ENCODE measurements at regions not wholly inside any gene's neighbourhood (a gene's known extent, or its start where the extent isn't known, plus 50 kb on each side); places are given as distances from the start of the nearest gene placed in this dataset.

DNA sequence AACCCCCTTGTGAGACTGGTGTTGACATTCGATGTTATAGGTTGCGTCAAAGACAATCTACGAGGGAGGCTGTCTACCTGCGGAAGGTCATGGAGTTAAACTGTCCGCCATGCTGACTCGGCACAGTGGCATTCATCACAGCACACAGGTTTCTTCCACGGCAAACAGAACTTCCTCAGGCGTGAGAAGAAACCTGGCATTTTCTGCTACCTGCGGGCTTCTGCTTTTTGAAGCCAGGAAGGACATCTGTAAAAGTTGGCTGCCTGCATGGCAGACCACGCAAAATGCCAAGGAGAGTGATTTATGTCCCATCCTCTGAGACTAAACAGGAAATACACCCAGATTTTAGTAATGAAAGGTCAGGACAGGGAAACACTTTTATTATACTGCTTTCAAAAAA lies 809.8 kb upstream of the NUDT12 start:
- CTCF ChIA-PET, result interaction anchor here (0.8 kb wide), 1 partner anchor 9 kb away, joined by 3 read pairs; no protein-coding TSS in a partner anchor
- TF ChIP-seq, protein P1, sequence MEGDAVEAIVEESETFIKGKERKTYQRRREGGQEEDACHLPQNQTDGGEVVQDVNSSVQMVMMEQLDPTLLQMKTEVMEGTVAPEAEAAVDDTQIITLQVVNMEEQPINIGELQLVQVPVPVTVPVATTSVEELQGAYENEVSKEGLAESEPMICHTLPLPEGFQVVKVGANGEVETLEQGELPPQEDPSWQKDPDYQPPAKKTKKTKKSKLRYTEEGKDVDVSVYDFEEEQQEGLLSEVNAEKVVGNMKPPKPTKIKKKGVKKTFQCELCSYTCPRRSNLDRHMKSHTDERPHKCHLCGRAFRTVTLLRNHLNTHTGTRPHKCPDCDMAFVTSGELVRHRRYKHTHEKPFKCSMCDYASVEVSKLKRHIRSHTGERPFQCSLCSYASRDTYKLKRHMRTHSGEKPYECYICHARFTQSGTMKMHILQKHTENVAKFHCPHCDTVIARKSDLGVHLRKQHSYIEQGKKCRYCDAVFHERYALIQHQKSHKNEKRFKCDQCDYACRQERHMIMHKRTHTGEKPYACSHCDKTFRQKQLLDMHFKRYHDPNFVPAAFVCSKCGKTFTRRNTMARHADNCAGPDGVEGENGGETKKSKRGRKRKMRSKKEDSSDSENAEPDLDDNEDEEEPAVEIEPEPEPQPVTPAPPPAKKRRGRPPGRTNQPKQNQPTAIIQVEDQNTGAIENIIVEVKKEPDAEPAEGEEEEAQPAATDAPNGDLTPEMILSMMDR (IDR thresholded peaks at IDR 0.05; ENCODE audit: unreplicated experiment), result no peak
- H3K9me3 Mint-ChIP-seq (ENCODE audit: low read depth, unreplicated experiment), result no peaks in the 10 kb centered on the region
- H3K36me3 Mint-ChIP-seq (ENCODE audit: insufficient read depth, unreplicated experiment), result no peaks in the 10 kb centered on the region
- no peak overlapping the region for H3K27ac Mint-ChIP-seq (ENCODE audit: unreplicated experiment)
- intact Hi-C loops (cut with micrococcal nuclease; ENCODE audit: unreplicated experiment), result no loop called here
- no peak overlapping the region for H3K4me3 Mint-ChIP-seq (ENCODE audit: low read depth, unreplicated experiment)
- no peak for DNase-seq
- H3K27me3 Mint-ChIP-seq (ENCODE audit: unreplicated experiment), result no peaks in the 10 kb centered on the region
- H3K4me1 Mint-ChIP-seq (ENCODE audit: low read depth, unreplicated experiment), result no peaks in the 10 kb centered on the region
- no TSS peak for BruUV-seq (replicated peaks)

- Mint-ChIP-seq H3K27ac (ENCODE audit: unreplicated experiment) (no peak overlapping the region), H3K4me1 (ENCODE audit: low read depth, unreplicated experiment) (no peaks in the 10 kb centered on the region), H3K9me3 (ENCODE audit: low read depth, unreplicated experiment) (no peaks in the 10 kb centered on the region), H3K27me3 (ENCODE audit: unreplicated experiment) (no peaks in the 10 kb centered on the region), H3K4me3 (ENCODE audit: low read depth, unreplicated experiment) (no peak overlapping the region), H3K36me3 (ENCODE audit: insufficient read depth, unreplicated experiment) (no peaks in the 10 kb centered on the region)
- DNase-seq, result no peak
- TF ChIP-seq, protein P1 (IDR thresholded peaks at IDR 0.05; ENCODE audit: unreplicated experiment), result no peak
- BruUV-seq (replicated peaks), result no TSS peak
- CTCF ChIA-PET, result interaction anchor here (0.5 to 0.6 kb wide), 2 partner anchors 28 to 1513 kb away, joined by 3 to 5 read pairs; no protein-coding TSS in a partner anchor
- intact Hi-C loops (cut with micrococcal nuclease; ENCODE audit: unreplicated experiment), result no loop called here
Measured at GRCh38 chr5:104370523-104370922, 807.9 kb upstream of the NUDT12 start.

DNA sequence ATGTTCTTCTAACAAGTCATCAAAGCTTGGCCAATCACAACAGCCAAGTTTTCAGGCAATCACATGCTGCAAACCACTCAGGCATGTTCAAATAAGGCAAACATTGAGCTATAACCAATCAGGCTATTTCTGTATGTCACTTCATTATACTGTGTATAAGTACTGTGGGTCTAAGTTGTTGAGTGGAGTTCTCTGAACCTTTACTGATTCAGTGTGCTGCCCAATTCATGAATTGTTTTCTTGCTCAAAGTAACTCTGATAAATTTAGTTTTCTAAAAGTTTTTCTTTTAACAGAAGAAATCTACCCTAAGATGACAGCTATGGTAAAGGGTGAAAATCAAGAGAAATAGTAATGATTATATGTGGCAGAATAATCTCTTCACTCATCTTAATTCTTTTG lies 805.4 kb upstream of the NUDT12 start:
- CTCF ChIA-PET, result no interaction called here
- H3K36me3 Mint-ChIP-seq (ENCODE audit: insufficient read depth, unreplicated experiment), result no peaks in the 10 kb centered on the region
- intact Hi-C loops (cut with micrococcal nuclease; ENCODE audit: unreplicated experiment), result no loop called here
- TF ChIP-seq, protein P1 (IDR thresholded peaks at IDR 0.05; ENCODE audit: unreplicated experiment), result no peak
- no TSS peak for BruUV-seq (replicated peaks)
- H3K9me3 Mint-ChIP-seq (ENCODE audit: low read depth, unreplicated experiment), result no peaks in the 10 kb centered on the region
- no peaks in the 10 kb centered on the region for H3K27me3 Mint-ChIP-seq (ENCODE audit: unreplicated experiment)
- no peak overlapping the region for H3K27ac Mint-ChIP-seq (ENCODE audit: unreplicated experiment)
- H3K4me3 Mint-ChIP-seq (ENCODE audit: low read depth, unreplicated experiment), result no peak overlapping the region
- no peak for DNase-seq
- no peaks in the 10 kb centered on the region for H3K4me1 Mint-ChIP-seq (ENCODE audit: low read depth, unreplicated experiment)

- BruUV-seq (replicated peaks), result no TSS peak
- no peak for DNase-seq
- H3K27ac Mint-ChIP-seq (ENCODE audit: unreplicated experiment), result no peak overlapping the region
- H3K4me1 Mint-ChIP-seq (ENCODE audit: low read depth, unreplicated experiment), result no peaks in the 10 kb centered on the region
- TF ChIP-seq, protein P1 (IDR thresholded peaks at IDR 0.05; ENCODE audit: unreplicated experiment), result no peak
- intact Hi-C loops (cut with micrococcal nuclease; ENCODE audit: unreplicated experiment), result no loop called here
- H3K36me3 Mint-ChIP-seq (ENCODE audit: insufficient read depth, unreplicated experiment), result no peaks in the 10 kb centered on the region
- H3K4me3 Mint-ChIP-seq (ENCODE audit: low read depth, unreplicated experiment), result no peak overlapping the region
- H3K9me3 Mint-ChIP-seq (ENCODE audit: low read depth, unreplicated experiment), result no peaks in the 10 kb centered on the region
- H3K27me3 Mint-ChIP-seq (ENCODE audit: unreplicated experiment), result no peaks in the 10 kb centered on the region
- CTCF ChIA-PET, result interaction anchor here (0.6 to 1.5 kb wide), 3 partner anchors 9 to 22 kb away, joined by 3 read pairs; no protein-coding TSS in a partner anchor
Measured at GRCh38 chr5:104363567-104363966, 801.0 kb upstream of the NUDT12 start.

Data from Calu3 (cell line).